Immature natural killer cell (primary cell): ENCODE measurements at regions not wholly inside any gene's neighbourhood (a gene's known extent, or its start where the extent isn't known, plus 50 kb on each side); places are given as distances from the start of the nearest gene placed in this dataset.
"Not testable (repeated sequence)": the region's sequence is repeated elsewhere in the genome, so short reads cannot be mapped to it uniquely, and the experiment has no call there.

Source experiments
- DNase-seq, 3 donors: peaks; one replicate each; pipeline ENCODE4 v3.0.0; 2022; ENCODE audit warnings: mixed read lengths in 1 of 3
- H3K27ac Mint-ChIP-seq, 6 donors: one replicate each; pipeline ENCODE4 v1.8.0; 2020; ENCODE audit warnings: mixed read lengths in 6 of 6, mild to moderate bottlenecking in 5 of 6, inconsistent platforms in 4 of 6, moderate library complexity in 3 of 6
- H3K27me3 Mint-ChIP-seq, 3 donors: one replicate each; pipeline ENCODE4 v1.8.0; 2020 to 2021; ENCODE audit warnings: low read depth in 3 of 3, mild to moderate bottlenecking in 3 of 3, mixed read lengths in 3 of 3, moderate library complexity in 3 of 3, inconsistent platforms in 1 of 3
- H3K36me3 Mint-ChIP-seq, 3 donors: one replicate each; pipeline ENCODE4 v1.8.0; 2020; ENCODE audit warnings: mixed read lengths in 3 of 3, inconsistent platforms in 2 of 3, mild to moderate bottlenecking in 2 of 3
- H3K4me1 Mint-ChIP-seq, 2 donors: one replicate each; pipeline ENCODE4 v1.8.0; 2020; ENCODE audit warnings: inconsistent platforms in 2 of 2, mild to moderate bottlenecking in 2 of 2, mixed read lengths in 2 of 2, moderate library complexity in 1 of 2
- H3K4me3 Mint-ChIP-seq, 5 donors: one replicate each; pipeline ENCODE4 v1.8.0; 2020; ENCODE audit warnings: mild to moderate bottlenecking in 5 of 5, mixed read lengths in 5 of 5, inconsistent platforms in 3 of 5, moderate library complexity in 3 of 5
- H3K9me3 Mint-ChIP-seq, 6 donors: one replicate each; pipeline ENCODE4 v1.8.0; 2020; ENCODE audit warnings: mild to moderate bottlenecking in 6 of 6, mixed read lengths in 6 of 6, inconsistent platforms in 4 of 6, moderate library complexity in 3 of 6

GRCh38 chr3:74861211-74861610, 246.8 kb upstream of the CNTN3 start:
- Mint-ChIP-seq H3K4me1 (no peaks in the 10 kb centered on the region), H3K27me3 (peaks cover 0 to 1% (median 0%) of the 10 kb centered on the region in 3 donors), H3K36me3 (no peaks in the 10 kb centered on the region), H3K4me3 (no peak overlapping the region), H3K9me3 (peaks cover 6 to 33% (median 16%) of the 10 kb centered on the region in 6 donors), H3K27ac (no peak overlapping the region)
- DNase-seq, result no peak

- Mint-ChIP-seq H3K27me3 (peaks cover 0 to 1% (median 0%) of the 10 kb centered on the region in 3 donors), H3K9me3 (peaks cover 5 to 34% (median 17%) of the 10 kb centered on the region in 6 donors), H3K4me1 (no peaks in the 10 kb centered on the region), H3K4me3 (no peak overlapping the region), H3K36me3 (no peaks in the 10 kb centered on the region), H3K27ac (no peak overlapping the region)
- DNase-seq, result no peak
Measured at GRCh38 chr3:74858086-74858485, 243.6 kb upstream of the CNTN3 start.

- no peaks in the 10 kb centered on the region for H3K27me3 Mint-ChIP-seq
- no peak for DNase-seq
- H3K36me3 Mint-ChIP-seq, result no peaks in the 10 kb centered on the region
- no peak overlapping the region for H3K4me3 Mint-ChIP-seq
- H3K9me3 Mint-ChIP-seq, result peaks cover 9 to 49% (median 17%) of the 10 kb centered on the region in 6 donors
- no peak overlapping the region for H3K27ac Mint-ChIP-seq
- H3K4me1 Mint-ChIP-seq, result no peaks in the 10 kb centered on the region
Measured at GRCh38 chr3:74850381-74850780, 235.9 kb upstream of the CNTN3 start.

- H3K36me3 Mint-ChIP-seq, result no peaks in the 10 kb centered on the region
- no peaks in the 10 kb centered on the region for H3K4me1 Mint-ChIP-seq
- DNase-seq, result no peak
- H3K27ac Mint-ChIP-seq, result no peak overlapping the region
- H3K9me3 Mint-ChIP-seq, result peaks cover 6 to 60% (median 19%) of the 10 kb centered on the region in 6 donors
- H3K4me3 Mint-ChIP-seq, result no peak overlapping the region
- H3K27me3 Mint-ChIP-seq, result peaks cover 0 to 2% (median 0%) of the 10 kb centered on the region in 3 donors
Measured at GRCh38 chr3:74847093-74847492, 232.6 kb upstream of the CNTN3 start.

- no peak overlapping the region for H3K4me3 Mint-ChIP-seq
- no peaks in the 10 kb centered on the region for H3K36me3 Mint-ChIP-seq
- H3K27me3 Mint-ChIP-seq, result peaks cover 0 to 2% (median 0%) of the 10 kb centered on the region in 3 donors
- peaks cover 7 to 54% (median 19%) of the 10 kb centered on the region in 6 donors for H3K9me3 Mint-ChIP-seq
- DNase-seq, result no peak
- H3K4me1 Mint-ChIP-seq, result no peaks in the 10 kb centered on the region
- no peak overlapping the region for H3K27ac Mint-ChIP-seq
Measured at GRCh38 chr3:74845081-74845480, 230.6 kb upstream of the CNTN3 start.

GRCh38 chr3:74844428-74844827, 230.0 kb upstream of the CNTN3 start:
- no peak overlapping the region for H3K27ac Mint-ChIP-seq
- H3K36me3 Mint-ChIP-seq, result no peaks in the 10 kb centered on the region
- H3K9me3 Mint-ChIP-seq, result peaks cover 4 to 53% (median 20%) of the 10 kb centered on the region in 6 donors
- peaks cover 0 to 2% (median 0%) of the 10 kb centered on the region in 3 donors for H3K27me3 Mint-ChIP-seq
- DNase-seq, result no peak
- no peaks in the 10 kb centered on the region for H3K4me1 Mint-ChIP-seq
- no peak overlapping the region for H3K4me3 Mint-ChIP-seq

- Mint-ChIP-seq H3K4me3 (no peak overlapping the region), H3K36me3 (no peaks in the 10 kb centered on the region), H3K27ac (no peak overlapping the region), H3K27me3 (peaks cover 0 to 2% (median 0%) of the 10 kb centered on the region in 3 donors), H3K9me3 (peaks cover 4 to 51% (median 18%) of the 10 kb centered on the region in 6 donors), H3K4me1 (no peaks in the 10 kb centered on the region)
- no peak for DNase-seq
Measured at GRCh38 chr3:74842649-74843048, 228.2 kb upstream of the CNTN3 start.

GRCh38 chr3:74842141-74842540, 227.7 kb upstream of the CNTN3 start:
- Mint-ChIP-seq H3K4me3 (no peak overlapping the region), H3K9me3 (peaks cover 4 to 47% (median 18%) of the 10 kb centered on the region in 6 donors), H3K4me1 (no peaks in the 10 kb centered on the region)

GRCh38 chr3:74839566-74839965, 225.1 kb upstream of the CNTN3 start:
- peaks cover 0 to 2% (median 0%) of the 10 kb centered on the region in 3 donors for H3K27me3 Mint-ChIP-seq
- no peaks in the 10 kb centered on the region for H3K4me1 Mint-ChIP-seq
- no peak overlapping the region for H3K4me3 Mint-ChIP-seq
- H3K27ac Mint-ChIP-seq, result no peak overlapping the region
- H3K9me3 Mint-ChIP-seq, result peaks cover 1 to 40% (median 14%) of the 10 kb centered on the region in 6 donors
- no peak for DNase-seq
- no peaks in the 10 kb centered on the region for H3K36me3 Mint-ChIP-seq

More at GRCh38 chr3:74842141-74842540, 227.7 kb upstream of the CNTN3 start:
- peaks cover 0 to 2% (median 0%) of the 10 kb centered on the region in 3 donors for H3K27me3 Mint-ChIP-seq
- DNase-seq, result no peak
- H3K36me3 Mint-ChIP-seq, result no peaks in the 10 kb centered on the region
- no peak overlapping the region for H3K27ac Mint-ChIP-seq

- H3K4me3 Mint-ChIP-seq, result no peak overlapping the region
- no peaks in the 10 kb centered on the region for H3K27me3 Mint-ChIP-seq
- H3K9me3 Mint-ChIP-seq, result peaks cover 0 to 35% (median 8%) of the 10 kb centered on the region in 6 donors
- no peaks in the 10 kb centered on the region for H3K36me3 Mint-ChIP-seq
- no peak overlapping the region for H3K27ac Mint-ChIP-seq
- no peaks in the 10 kb centered on the region for H3K4me1 Mint-ChIP-seq
- DNase-seq, result no peak
Measured at GRCh38 chr3:74832925-74833324, 218.5 kb upstream of the CNTN3 start.

- H3K27ac Mint-ChIP-seq, DNase-seq, H3K36me3 Mint-ChIP-seq, H3K4me3 Mint-ChIP-seq, H3K4me1 Mint-ChIP-seq, H3K27me3 Mint-ChIP-seq: not testable (repeated sequence)
- H3K9me3 Mint-ChIP-seq, result peaks cover 3 to 40% (median 9%) of the 10 kb centered on the region in 6 donors
Measured at GRCh38 chr3:74830845-74831244, 216.4 kb upstream of the CNTN3 start.

- not testable (repeated sequence) for H3K27me3 Mint-ChIP-seq, DNase-seq, H3K36me3 Mint-ChIP-seq, H3K27ac Mint-ChIP-seq, H3K4me3 Mint-ChIP-seq, H3K4me1 Mint-ChIP-seq
- H3K9me3 Mint-ChIP-seq, result peaks cover 20 to 55% (median 30%) of the 10 kb centered on the region in 6 donors
Measured at GRCh38 chr3:74825404-74825803, 210.9 kb upstream of the CNTN3 start.

GRCh38 chr3:74824366-74824765, 209.9 kb upstream of the CNTN3 start:
- peaks cover 23 to 60% (median 35%) of the 10 kb centered on the region in 6 donors for H3K9me3 Mint-ChIP-seq
- H3K27ac Mint-ChIP-seq, result no peak overlapping the region
- H3K36me3 Mint-ChIP-seq, result no peaks in the 10 kb centered on the region
- no peaks in the 10 kb centered on the region for H3K27me3 Mint-ChIP-seq
- no peaks in the 10 kb centered on the region for H3K4me1 Mint-ChIP-seq
- DNase-seq, result no peak
- H3K4me3 Mint-ChIP-seq, result no peak overlapping the region

- no peak overlapping the region for H3K27ac Mint-ChIP-seq
- H3K4me1 Mint-ChIP-seq, result no peaks in the 10 kb centered on the region
- H3K27me3 Mint-ChIP-seq, result no peaks in the 10 kb centered on the region
- H3K36me3 Mint-ChIP-seq, result no peaks in the 10 kb centered on the region
- DNase-seq, result no peak
- no peak overlapping the region for H3K4me3 Mint-ChIP-seq
- peaks cover 8 to 49% (median 24%) of the 10 kb centered on the region in 6 donors for H3K9me3 Mint-ChIP-seq
Measured at GRCh38 chr3:74814181-74814580, 199.7 kb upstream of the CNTN3 start.

GRCh38 chr3:74812756-74813155, 198.3 kb upstream of the CNTN3 start:
- Mint-ChIP-seq H3K9me3 (peaks cover 8 to 46% (median 27%) of the 10 kb centered on the region in 6 donors), H3K27ac (no peak overlapping the region), H3K4me3 (no peak overlapping the region), H3K27me3 (peaks cover 0 to 1% (median 0%) of the 10 kb centered on the region in 3 donors), H3K36me3 (no peaks in the 10 kb centered on the region), H3K4me1 (no peaks in the 10 kb centered on the region)
- no peak for DNase-seq
